Left renal pelvis (tissue), 4 donors: ENCODE measurements at regions not wholly inside any gene's neighbourhood (a gene's known extent, or its start where the extent isn't known, plus 50 kb on each side); places are given as distances from the start of the nearest gene placed in this dataset.
"Not testable (repeated sequence)": the region's sequence is repeated elsewhere in the genome, so short reads cannot be mapped to it uniquely, and the experiment has no call there.

ENCODE experiments used
- DNase-seq, 4 donors: peaks; one replicate each; pipeline ENCODE4 v3.0.0-alpha.2; 2013; ENCODE audit warnings: low read depth in 4 of 4, low spot score in 3 of 4

- no peak for DNase-seq
Measured at GRCh38 chrX:122972604-122973003, 211.5 kb upstream of the GRIA3 start.

GRCh38 chrX:122982521-122982920 is 201.6 kb upstream of the GRIA3 start:
- no peak for DNase-seq

- DNase-seq = not testable (repeated sequence)
Measured at GRCh38 chrX:123002844-123003243, 181.2 kb upstream of the GRIA3 start.

GRCh38 chrX:123013141-123013540 is 170.9 kb upstream of the GRIA3 start:
- no peak for DNase-seq

- DNase-seq = no peak
Measured at GRCh38 chrX:123036401-123036800, 147.7 kb upstream of the GRIA3 start.

GRCh38 chrX:123049071-123049625 is 134.9 kb upstream of the GRIA3 start:
- DNase-seq = no peak

GRCh38 chrX:123060986-123061385 is 123.1 kb upstream of the GRIA3 start:
- no peak for DNase-seq

- DNase-seq = no peak
Measured at GRCh38 chrX:123064053-123064452, 120.0 kb upstream of the GRIA3 start.

GRCh38 chrX:123072686-123073385 is 111.2 kb upstream of the GRIA3 start:
- DNase-seq = no peak

GRCh38 chrX:123075947-123076561 is 108.0 kb upstream of the GRIA3 start:
- no peak for DNase-seq

- no peak for DNase-seq
Measured at GRCh38 chrX:123077631-123078030, 106.4 kb upstream of the GRIA3 start.

- DNase-seq = no peak
Measured at GRCh38 chrX:123080065-123080464, 104.0 kb upstream of the GRIA3 start.

GRCh38 chrX:123081776-123082175 is 102.3 kb upstream of the GRIA3 start:
- no peak for DNase-seq

GRCh38 chrX:123083924-123084323 is 100.2 kb upstream of the GRIA3 start:
- DNase-seq = no peak

- no peak for DNase-seq
Measured at GRCh38 chrX:123084797-123085196, 99.3 kb upstream of the GRIA3 start.

GRCh38 chrX:123085311-123085940 is 98.7 kb upstream of the GRIA3 start:
- DNase-seq = no peak

GRCh38 chrX:123086768-123087167 is 97.3 kb upstream of the GRIA3 start:
- DNase-seq = no peak

- DNase-seq = no peak
Measured at GRCh38 chrX:123087326-123087725, 96.8 kb upstream of the GRIA3 start.

- no peak for DNase-seq
Measured at GRCh38 chrX:123088331-123088730, 95.7 kb upstream of the GRIA3 start.

- DNase-seq = no peak
Measured at GRCh38 chrX:123088930-123089329, 95.1 kb upstream of the GRIA3 start.

- no peak for DNase-seq
Measured at GRCh38 chrX:123093792-123094191, 90.3 kb upstream of the GRIA3 start.
